HEK293 (cell line): ENCODE measurements at regions not wholly inside any gene's neighbourhood (a gene's known extent, or its start where the extent isn't known, plus 50 kb on each side); places are given as distances from the start of the nearest gene placed in this dataset.

Experiments
- CTCF ChIA-PET: fragments of 350-600 bp; formaldehyde crosslinking; extraction: SDS; loops from one replicate; lab custom pipeline; 2021; ENCODE audit warnings: antibody characterized with exemption; lab: Yijun Ruan, JAX
- POLR2A ChIA-PET: fragments of 300-600 bp; formaldehyde crosslinking; extraction: SDS; loops from one replicate; lab custom pipeline; 2020; ENCODE audit warnings: antibody characterized with exemption, inconsistent platforms; lab: Yijun Ruan, JAX
- H3K27ac ChIP-seq: fragments of 200-500 bp; sonication (Bioruptor generic); 2 replicates; pipeline ENCODE4 v1.5.1; 2014; ENCODE audit warnings: low read depth, low read length, control low read depth, inconsistent platforms; ENCODE audit errors: extremely low read depth
- H3K36me3 ChIP-seq, 2 experiments: fragments of 200-500 bp in 1 of 2; sonication (Bioruptor generic) in 1 of 2; 1 replicate in 1 of 2; 2 replicates in 1 of 2; pipeline ENCODE4 v1.5.1; 2014 to 2017; ENCODE audit warnings: inconsistent platforms in 2 of 2, low read length in 2 of 2; ENCODE audit not compliant: control insufficient read depth in 2 of 2, insufficient read depth in 1 of 2
- H3K4me1 ChIP-seq: fragments of 200-500 bp; sonication (Bioruptor generic); 2 replicates; pipeline ENCODE4 v1.5.1; 2014; ENCODE audit warnings: mild to moderate bottlenecking, low read length, inconsistent platforms; ENCODE audit not compliant: control insufficient read depth, insufficient read depth
- H3K4me3 ChIP-seq: 2 replicates; pipeline ENCODE4 v1.5.1; 2011; ENCODE audit warnings: low read depth, mild to moderate bottlenecking, control low read depth, low read length, moderate library complexity
- H3K9me3 ChIP-seq: fragments of 200-500 bp; sonication (Bioruptor generic); 2 replicates; pipeline ENCODE4 v1.5.1; 2014; ENCODE audit warnings: low read depth, low read length, inconsistent platforms; ENCODE audit not compliant: control insufficient read depth, insufficient read depth
- EGR2 ChIP-seq: fragments of 450-650 bp; formaldehyde crosslinking; IDR thresholded peaks from 2 replicates; pipeline ENCODE4 v1.5.1; 2016; ENCODE audit warnings: low read depth, missing biosample characterization, missing genetic modification characterization
- GLI2 ChIP-seq: fragments of 450-650 bp; formaldehyde crosslinking; IDR thresholded peaks from 2 replicates; pipeline ENCODE4; 2017; ENCODE audit warnings: missing biosample characterization, missing genetic modification characterization, low read depth, borderline replicate concordance
- HOXD13 ChIP-seq: sonication (generic); formaldehyde crosslinking; IDR thresholded peaks from 2 replicates; pipeline ENCODE4 v1.8.0; 2022; ENCODE audit warnings: missing genetic modification reagents, borderline replicate concordance
- KLF16 ChIP-seq: fragments of 450-650 bp; formaldehyde crosslinking; IDR thresholded peaks from 2 replicates; pipeline ENCODE4 v1.5.1; 2017; ENCODE audit warnings: missing biosample characterization, missing genetic modification characterization
- SCRT1 ChIP-seq: fragments of 450-650 bp; formaldehyde crosslinking; IDR thresholded peaks from 2 replicates; pipeline ENCODE4 v1.5.1; 2016; ENCODE audit warnings: missing biosample characterization, missing genetic modification characterization, borderline replicate concordance
- YY2 ChIP-seq: fragments of 450-650 bp; formaldehyde crosslinking; IDR thresholded peaks from 2 replicates; pipeline ENCODE4 v1.5.1; 2016; ENCODE audit warnings: missing biosample characterization, missing genetic modification characterization
- ZBTB17 ChIP-seq: fragments of 450-650 bp; formaldehyde crosslinking; IDR thresholded peaks from 2 replicates; pipeline ENCODE4 v1.5.1; 2016; ENCODE audit warnings: missing biosample characterization, missing genetic modification characterization
- ZNF133 ChIP-seq: fragments of 450-650 bp; formaldehyde crosslinking; IDR thresholded peaks from 2 replicates; pipeline ENCODE4 v1.5.1; 2016; ENCODE audit warnings: missing biosample characterization, missing genetic modification characterization
- ZNF140 ChIP-seq: fragments of 450-650 bp; formaldehyde crosslinking; IDR thresholded peaks from 2 replicates; pipeline ENCODE4 v1.5.1; 2016; ENCODE audit warnings: missing biosample characterization, missing genetic modification characterization
- ZNF155 ChIP-seq: fragments of 450-650 bp; formaldehyde crosslinking; IDR thresholded peaks from 2 replicates; pipeline ENCODE4 v1.5.1; 2016; ENCODE audit warnings: missing biosample characterization, missing genetic modification characterization
- ZNF157 ChIP-seq: fragments of 450-650 bp; formaldehyde crosslinking; IDR thresholded peaks from 2 replicates; pipeline ENCODE4 v1.5.1; 2016; ENCODE audit warnings: missing biosample characterization, missing genetic modification characterization
- ZNF184 ChIP-seq: fragments of 450-650 bp; IDR thresholded peaks from 2 replicates; pipeline ENCODE4 v1.5.1; 2018; ENCODE audit warnings: missing biosample characterization, mild to moderate bottlenecking, missing genetic modification characterization
- ZNF423 ChIP-seq: fragments of 450-650 bp; formaldehyde crosslinking; IDR thresholded peaks from 2 replicates; pipeline ENCODE4 v1.5.1; 2016; ENCODE audit warnings: missing biosample characterization, missing genetic modification characterization
- ZNF510 ChIP-seq: fragments of 450-650 bp; formaldehyde crosslinking; IDR thresholded peaks from 2 replicates; pipeline ENCODE4 v1.5.1; 2018; ENCODE audit warnings: mild to moderate bottlenecking, missing genetic modification characterization, missing biosample characterization; ENCODE audit not compliant: insufficient replicate concordance
- ZNF514 ChIP-seq: fragments of 450-650 bp; formaldehyde crosslinking; IDR thresholded peaks from 2 replicates; pipeline ENCODE4 v1.5.1; 2016; ENCODE audit warnings: missing biosample characterization, missing genetic modification characterization
- ZNF571 ChIP-seq: fragments of 450-650 bp; formaldehyde crosslinking; IDR thresholded peaks from 2 replicates; pipeline ENCODE4 v1.5.0; 2017; ENCODE audit warnings: missing biosample characterization, missing genetic modification characterization
- ZNF624 ChIP-seq: fragments of 450-650 bp; formaldehyde crosslinking; IDR thresholded peaks from 2 replicates; pipeline ENCODE4 v1.5.1; 2017; ENCODE audit warnings: missing biosample characterization, missing genetic modification characterization
- ZNF837 ChIP-seq: fragments of 450-650 bp; formaldehyde crosslinking; IDR thresholded peaks from 2 replicates; pipeline ENCODE4 v1.5.1; 2016; ENCODE audit warnings: missing biosample characterization, missing genetic modification characterization
- TF ChIP-seq, protein P1 (sequence below): fragments of 450-650 bp; formaldehyde crosslinking; IDR thresholded peaks from 2 replicates; pipeline ENCODE4 v1.5.1; 2017; ENCODE audit warnings: missing biosample characterization, missing genetic modification characterization
- TF ChIP-seq, protein P2 (sequence below): fragments of 450-650 bp; formaldehyde crosslinking; optimal IDR thresholded peaks from 2 replicates; pipeline ENCODE3; 2016; ENCODE audit warnings: missing biosample characterization, mild to moderate bottlenecking, missing genetic modification characterization
- TF ChIP-seq, protein P3 (sequence below): fragments of 450-650 bp; formaldehyde crosslinking; IDR thresholded peaks from 2 replicates; pipeline ENCODE4 v1.5.1; 2017; ENCODE audit warnings: missing biosample characterization, mild to moderate bottlenecking, missing genetic modification characterization, moderate library complexity
- TF ChIP-seq, protein P4 (sequence below): fragments of 450-650 bp; formaldehyde crosslinking; IDR thresholded peaks from 2 replicates; pipeline ENCODE4 v1.5.1; 2016; ENCODE audit warnings: missing biosample characterization, missing genetic modification characterization
- TF ChIP-seq, protein P5 (sequence below): fragments of 450-650 bp; formaldehyde crosslinking; IDR thresholded peaks from 2 replicates; pipeline ENCODE4 v1.5.1; 2016; ENCODE audit warnings: missing biosample characterization, missing genetic modification characterization
- TF ChIP-seq, protein P6 (sequence below): fragments of 450-650 bp; formaldehyde crosslinking; IDR thresholded peaks from 2 replicates; pipeline ENCODE4 v1.5.1; 2016; ENCODE audit warnings: missing biosample characterization, missing genetic modification characterization
- TF ChIP-seq, protein P7 (sequence below): fragments of 450-650 bp; formaldehyde crosslinking; IDR thresholded peaks from 2 replicates; pipeline ENCODE4 v1.5.1; 2016; ENCODE audit warnings: missing biosample characterization, missing genetic modification characterization

DNA sequence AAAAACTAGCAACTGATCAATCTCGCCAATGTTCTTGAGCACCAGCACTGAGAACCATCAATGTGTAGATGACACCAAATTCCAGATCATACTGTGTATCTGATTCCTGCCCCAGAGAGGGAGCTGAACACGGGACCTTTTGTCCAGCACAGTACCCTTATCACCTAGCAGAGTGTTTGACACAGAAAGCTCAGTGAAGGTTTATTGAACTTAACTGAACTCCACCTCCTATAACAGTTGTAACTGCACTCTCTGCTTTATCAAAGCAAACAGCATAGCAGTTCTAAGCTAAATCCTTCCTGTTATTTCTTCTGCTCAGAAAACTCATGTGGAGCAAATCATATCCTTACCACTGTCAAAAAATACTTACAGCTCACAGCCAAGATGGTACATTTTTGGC is 183.4 kb upstream of the SLCO3A1 start:
- no peak overlapping the region for H3K4me3 ChIP-seq
- TF ChIP-seq ZBTB17 (tag by site-specific recombination) (no peak), SCRT1 (tag by site-specific recombination) (no peak), ZNF423 (no peak), GLI2 (tag by site-specific recombination) (no peak), ZNF155 (no peak), EGR2 (no peak), ZNF184 (tag by site-specific recombination) (no peak), ZNF571 (tag by site-specific recombination) (no peak), ZNF140 (tag by site-specific recombination) (no peak)
- TF ChIP-seq, protein P1, sequence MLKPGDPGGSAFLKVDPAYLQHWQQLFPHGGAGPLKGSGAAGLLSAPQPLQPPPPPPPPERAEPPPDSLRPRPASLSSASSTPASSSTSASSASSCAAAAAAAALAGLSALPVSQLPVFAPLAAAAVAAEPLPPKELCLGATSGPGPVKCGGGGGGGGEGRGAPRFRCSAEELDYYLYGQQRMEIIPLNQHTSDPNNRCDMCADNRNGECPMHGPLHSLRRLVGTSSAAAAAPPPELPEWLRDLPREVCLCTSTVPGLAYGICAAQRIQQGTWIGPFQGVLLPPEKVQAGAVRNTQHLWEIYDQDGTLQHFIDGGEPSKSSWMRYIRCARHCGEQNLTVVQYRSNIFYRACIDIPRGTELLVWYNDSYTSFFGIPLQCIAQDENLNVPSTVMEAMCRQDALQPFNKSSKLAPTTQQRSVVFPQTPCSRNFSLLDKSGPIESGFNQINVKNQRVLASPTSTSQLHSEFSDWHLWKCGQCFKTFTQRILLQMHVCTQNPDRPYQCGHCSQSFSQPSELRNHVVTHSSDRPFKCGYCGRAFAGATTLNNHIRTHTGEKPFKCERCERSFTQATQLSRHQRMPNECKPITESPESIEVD (tag by site-specific recombination) = no peak
- H3K27ac ChIP-seq = no peak overlapping the region
- CTCF ChIA-PET = interaction anchor here (1.0 to 2.5 kb wide), 2 partner anchors 9 to 36 kb away, joined by 4 to 15 read pairs; no protein-coding TSS in a partner anchor
- H3K4me1 ChIP-seq = no peaks in the 10 kb centered on the region
- no peaks in the 10 kb centered on the region for H3K36me3 ChIP-seq
- peaks cover 3% of the 10 kb centered on the region for H3K9me3 ChIP-seq
- POLR2A ChIA-PET = no interaction called here

DNA sequence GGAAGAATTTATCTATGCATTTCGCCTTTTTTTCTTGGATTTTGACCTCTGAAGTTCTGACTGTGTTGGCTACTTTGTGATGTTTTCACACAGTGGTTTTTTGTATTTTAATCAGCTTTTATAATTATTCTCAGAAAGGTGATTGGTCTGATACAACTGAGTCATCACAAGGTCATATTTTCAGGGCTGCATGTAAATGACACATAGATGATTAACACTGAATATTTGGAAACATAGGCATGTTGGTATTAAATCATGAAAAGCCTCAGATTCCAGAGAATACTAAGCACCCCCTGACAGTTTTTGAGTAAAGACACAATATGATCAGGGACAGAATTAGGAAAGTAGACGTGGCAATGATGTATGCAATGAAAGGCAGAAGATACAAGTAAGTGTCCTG is 175.5 kb upstream of the SLCO3A1 start:
- ChIA-PET POLR2A (no interaction called here), CTCF (interaction anchor here (0.6 to 1.8 kb wide), 2 partner anchors 8 to 110 kb away, joined by 3 to 4 read pairs; no protein-coding TSS in a partner anchor)
- H3K4me1 ChIP-seq = no peaks in the 10 kb centered on the region
- H3K4me3 ChIP-seq = no peak overlapping the region
- peaks cover 3% of the 10 kb centered on the region for H3K9me3 ChIP-seq
- TF ChIP-seq KLF16 (tag by site-specific recombination) = no peak
- TF ChIP-seq, protein P2, sequence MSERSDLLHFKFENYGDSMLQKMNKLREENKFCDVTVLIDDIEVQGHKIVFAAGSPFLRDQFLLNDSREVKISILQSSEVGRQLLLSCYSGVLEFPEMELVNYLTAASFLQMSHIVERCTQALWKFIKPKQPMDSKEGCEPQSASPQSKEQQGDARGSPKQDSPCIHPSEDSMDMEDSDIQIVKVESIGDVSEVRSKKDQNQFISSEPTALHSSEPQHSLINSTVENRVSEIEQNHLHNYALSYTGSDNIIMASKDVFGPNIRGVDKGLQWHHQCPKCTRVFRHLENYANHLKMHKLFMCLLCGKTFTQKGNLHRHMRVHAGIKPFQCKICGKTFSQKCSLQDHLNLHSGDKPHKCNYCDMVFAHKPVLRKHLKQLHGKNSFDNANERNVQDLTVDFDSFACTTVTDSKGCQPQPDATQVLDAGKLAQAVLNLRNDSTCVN (tag by site-specific recombination) = no peak
- TF ChIP-seq, protein P3, sequence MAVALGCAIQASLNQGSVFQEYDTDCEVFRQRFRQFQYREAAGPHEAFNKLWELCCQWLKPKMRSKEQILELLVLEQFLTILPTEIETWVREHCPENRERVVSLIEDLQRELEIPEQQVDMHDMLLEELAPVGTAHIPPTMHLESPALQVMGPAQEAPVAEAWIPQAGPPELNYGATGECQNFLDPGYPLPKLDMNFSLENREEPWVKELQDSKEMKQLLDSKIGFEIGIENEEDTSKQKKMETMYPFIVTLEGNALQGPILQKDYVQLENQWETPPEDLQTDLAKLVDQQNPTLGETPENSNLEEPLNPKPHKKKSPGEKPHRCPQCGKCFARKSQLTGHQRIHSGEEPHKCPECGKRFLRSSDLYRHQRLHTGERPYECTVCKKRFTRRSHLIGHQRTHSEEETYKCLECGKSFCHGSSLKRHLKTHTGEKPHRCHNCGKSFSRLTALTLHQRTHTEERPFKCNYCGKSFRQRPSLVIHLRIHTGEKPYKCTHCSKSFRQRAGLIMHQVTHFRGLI (tag by site-specific recombination) = no peak
- TF ChIP-seq ZNF514 (tag by site-specific recombination) = no peak
- TF ChIP-seq, protein P4, sequence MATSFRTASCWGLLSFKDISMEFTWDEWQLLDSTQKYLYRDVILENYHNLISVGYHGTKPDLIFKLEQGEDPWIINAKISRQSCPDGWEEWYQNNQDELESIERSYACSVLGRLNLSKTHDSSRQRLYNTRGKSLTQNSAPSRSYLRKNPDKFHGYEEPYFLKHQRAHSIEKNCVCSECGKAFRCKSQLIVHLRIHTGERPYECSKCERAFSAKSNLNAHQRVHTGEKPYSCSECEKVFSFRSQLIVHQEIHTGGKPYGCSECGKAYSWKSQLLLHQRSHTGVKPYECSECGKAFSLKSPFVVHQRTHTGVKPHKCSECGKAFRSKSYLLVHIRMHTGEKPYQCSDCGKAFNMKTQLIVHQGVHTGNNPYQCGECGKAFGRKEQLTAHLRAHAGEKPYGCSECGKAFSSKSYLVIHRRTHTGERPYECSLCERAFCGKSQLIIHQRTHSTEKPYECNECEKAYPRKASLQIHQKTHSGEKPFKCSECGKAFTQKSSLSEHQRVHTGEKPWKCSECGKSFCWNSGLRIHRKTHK (tag by site-specific recombination) = no peak
- TF ChIP-seq, protein P5, sequence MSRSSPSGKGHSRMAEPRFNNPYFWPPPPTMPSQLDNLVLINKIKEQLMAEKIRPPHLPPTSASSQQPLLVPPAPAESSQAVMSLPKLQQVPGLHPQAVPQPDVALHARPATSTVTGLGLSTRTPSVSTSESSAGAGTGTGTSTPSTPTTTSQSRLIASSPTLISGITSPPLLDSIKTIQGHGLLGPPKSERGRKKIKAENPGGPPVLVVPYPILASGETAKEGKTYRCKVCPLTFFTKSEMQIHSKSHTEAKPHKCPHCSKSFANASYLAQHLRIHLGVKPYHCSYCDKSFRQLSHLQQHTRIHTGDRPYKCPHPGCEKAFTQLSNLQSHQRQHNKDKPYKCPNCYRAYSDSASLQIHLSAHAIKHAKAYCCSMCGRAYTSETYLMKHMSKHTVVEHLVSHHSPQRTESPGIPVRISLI (tag by site-specific recombination) = no peak
- TF ChIP-seq, protein P6, sequence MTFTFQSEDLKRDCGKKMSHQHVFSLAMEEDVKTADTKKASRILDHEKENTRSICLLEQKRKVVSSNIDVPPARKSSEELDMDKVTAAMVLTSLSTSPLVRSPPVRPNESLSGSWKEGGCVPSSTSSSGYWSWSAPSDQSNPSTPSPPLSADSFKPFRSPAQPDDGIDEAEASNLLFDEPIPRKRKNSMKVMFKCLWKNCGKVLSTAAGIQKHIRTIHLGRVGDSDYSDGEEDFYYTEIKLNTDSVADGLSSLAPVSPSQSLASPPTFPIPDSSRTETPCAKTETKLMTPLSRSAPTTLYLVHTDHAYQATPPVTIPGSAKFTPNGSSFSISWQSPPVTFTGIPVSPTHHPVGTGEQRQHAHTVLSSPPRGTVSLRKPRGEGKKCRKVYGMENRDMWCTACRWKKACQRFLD (tag by site-specific recombination) = no peak
- TF ChIP-seq ZNF624 = no peak
- no peak for TF ChIP-seq ZNF133 (tag by site-specific recombination)
- TF ChIP-seq ZNF423 = no peak
- TF ChIP-seq, protein P7, sequence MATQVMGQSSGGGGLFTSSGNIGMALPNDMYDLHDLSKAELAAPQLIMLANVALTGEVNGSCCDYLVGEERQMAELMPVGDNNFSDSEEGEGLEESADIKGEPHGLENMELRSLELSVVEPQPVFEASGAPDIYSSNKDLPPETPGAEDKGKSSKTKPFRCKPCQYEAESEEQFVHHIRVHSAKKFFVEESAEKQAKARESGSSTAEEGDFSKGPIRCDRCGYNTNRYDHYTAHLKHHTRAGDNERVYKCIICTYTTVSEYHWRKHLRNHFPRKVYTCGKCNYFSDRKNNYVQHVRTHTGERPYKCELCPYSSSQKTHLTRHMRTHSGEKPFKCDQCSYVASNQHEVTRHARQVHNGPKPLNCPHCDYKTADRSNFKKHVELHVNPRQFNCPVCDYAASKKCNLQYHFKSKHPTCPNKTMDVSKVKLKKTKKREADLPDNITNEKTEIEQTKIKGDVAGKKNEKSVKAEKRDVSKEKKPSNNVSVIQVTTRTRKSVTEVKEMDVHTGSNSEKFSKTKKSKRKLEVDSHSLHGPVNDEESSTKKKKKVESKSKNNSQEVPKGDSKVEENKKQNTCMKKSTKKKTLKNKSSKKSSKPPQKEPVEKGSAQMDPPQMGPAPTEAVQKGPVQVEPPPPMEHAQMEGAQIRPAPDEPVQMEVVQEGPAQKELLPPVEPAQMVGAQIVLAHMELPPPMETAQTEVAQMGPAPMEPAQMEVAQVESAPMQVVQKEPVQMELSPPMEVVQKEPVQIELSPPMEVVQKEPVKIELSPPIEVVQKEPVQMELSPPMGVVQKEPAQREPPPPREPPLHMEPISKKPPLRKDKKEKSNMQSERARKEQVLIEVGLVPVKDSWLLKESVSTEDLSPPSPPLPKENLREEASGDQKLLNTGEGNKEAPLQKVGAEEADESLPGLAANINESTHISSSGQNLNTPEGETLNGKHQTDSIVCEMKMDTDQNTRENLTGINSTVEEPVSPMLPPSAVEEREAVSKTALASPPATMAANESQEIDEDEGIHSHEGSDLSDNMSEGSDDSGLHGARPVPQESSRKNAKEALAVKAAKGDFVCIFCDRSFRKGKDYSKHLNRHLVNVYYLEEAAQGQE (tag by site-specific recombination) = no peak
- TF ChIP-seq ZNF157 (tag by site-specific recombination) = no peak
- no peak for TF ChIP-seq ZNF510 (tag by site-specific recombination)
- no peak for TF ChIP-seq HOXD13 (CRISPR knock-in tag)
- TF ChIP-seq YY2 (tag by site-specific recombination) = no peak
- TF ChIP-seq ZNF837 = no peak
- H3K36me3 ChIP-seq = no peaks in the 10 kb centered on the region
- H3K27ac ChIP-seq = no peak overlapping the region
